Fibroblast of lung (primary cell): ENCODE measurements at regions not wholly inside any gene's neighbourhood (a gene's known extent, or its start where the extent isn't known, plus 50 kb on each side); places are given as distances from the start of the nearest gene placed in this dataset.

ENCODE experiments used
- CTCF ChIP-seq, 2 donors: IDR thresholded peaks in 1 of 2; conservative IDR thresholded peaks in 1 of 2; 1 replicate in 1 of 2; 2 replicates in 1 of 2; pipeline ENCODE4 v1.5.1; 2011 to 2012; ENCODE audit warnings: low read length in 2 of 2, control low read depth in 1 of 2, inconsistent platforms in 1 of 2, low read depth in 1 of 2, mild to moderate bottlenecking in 1 of 2
- EZH2 ChIP-seq: IDR thresholded peaks from 2 replicates; pipeline ENCODE4 v1.5.1; 2012; ENCODE audit warnings: low read length, control low read depth, mild to moderate bottlenecking; ENCODE audit errors: missing control alignments

DNA sequence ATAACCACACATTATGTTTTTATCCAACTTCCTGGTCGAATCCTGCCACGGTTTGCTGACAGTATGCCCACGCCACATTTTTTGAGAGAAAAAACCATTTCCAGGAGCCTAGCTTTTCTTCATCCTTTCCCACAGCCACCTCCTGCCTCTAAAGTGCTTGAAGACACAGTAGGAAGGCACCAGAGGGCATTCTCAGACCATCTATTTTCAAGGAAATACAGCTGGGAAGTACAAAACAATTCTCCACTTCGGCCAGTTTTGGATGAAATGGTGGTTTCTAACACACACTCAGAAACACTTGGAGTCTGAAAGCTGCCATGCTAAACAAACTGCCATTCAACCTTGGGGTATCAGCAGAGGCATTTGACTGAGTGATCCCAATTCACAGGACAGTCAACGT lies 86.3 kb upstream of the RPS23 start:
- TF ChIP-seq CTCF (conservative IDR thresholded peaks at IDR 0.05 in 1 of 2, IDR thresholded peaks at IDR 0.05 in 1 of 2; ENCODE audit: low read depth in 1 of 2, low read length in 2 of 2), result peak; percentile 55 to 61
- no peak for TF ChIP-seq EZH2
